Activated CD4-positive, alpha-beta T cell treated with anti-CD3 and anti-CD28 coated beads, Interleukin-2, amount 10 ng/mL, durations not matched to agents 24 days and 14 days (primary cell): ENCODE measurements at regions not wholly inside any gene's neighbourhood (a gene's known extent, or its start where the extent isn't known, plus 50 kb on each side); places are given as distances from the start of the nearest gene placed in this dataset.
A peak's percentile ranks its signal among the peaks of the same experiment; 100 is the strongest.

ENCODE experiments used
- DNase-seq: peaks from one replicate; pipeline ENCODE4 v3.0.0; 2022
- H3K27ac Mint-ChIP-seq: one replicate; pipeline ENCODE4 v1.8.0; 2022; ENCODE audit warnings: mild to moderate bottlenecking, mixed read lengths
- H3K27me3 Mint-ChIP-seq: one replicate; pipeline ENCODE4 v1.8.0; 2022; ENCODE audit warnings: mixed read lengths
- H3K36me3 Mint-ChIP-seq: one replicate; pipeline ENCODE4 v1.8.0; 2022; ENCODE audit warnings: low read depth, mild to moderate bottlenecking, mixed read lengths
- H3K4me1 Mint-ChIP-seq: one replicate; pipeline ENCODE4 v1.8.0; 2021; ENCODE audit warnings: mixed read lengths
- H3K4me3 Mint-ChIP-seq: one replicate; pipeline ENCODE4 v1.8.0; 2022; ENCODE audit warnings: mild to moderate bottlenecking, moderate library complexity, mixed read lengths
- H3K9me3 Mint-ChIP-seq: one replicate; pipeline ENCODE4 v1.8.0; 2021; ENCODE audit warnings: mixed read lengths
- intact Hi-C: fragments of 100-400 bp; cut with micrococcal nuclease; formaldehyde crosslinking; loops from one replicate; pipeline ENCODE4 v1.15.1; 2023

- Mint-ChIP-seq H3K9me3 (no peaks in the 10 kb centered on the region), H3K27me3 (peaks cover 36% of the 10 kb centered on the region), H3K36me3 (no peaks in the 10 kb centered on the region), H3K4me3 (peak overlapping the region; percentile 79), H3K27ac (peak overlapping the region; percentile 62), H3K4me1 (peaks cover 23% of the 10 kb centered on the region)
- intact Hi-C loops: no loop called here
- peak; percentile 79 for DNase-seq
Observed at GRCh38 chr6:6811128-6812009, 222.8 kb downstream of the LY86 start.

- Mint-ChIP-seq H3K9me3 (no peaks in the 10 kb centered on the region), H3K36me3 (no peaks in the 10 kb centered on the region), H3K4me1 (peaks cover 24% of the 10 kb centered on the region), H3K4me3 (no peak overlapping the region), H3K27ac (no peak overlapping the region), H3K27me3 (peaks cover 27% of the 10 kb centered on the region)
- DNase-seq: no peak
- intact Hi-C loops: no loop called here
Observed at GRCh38 chr6:6812427-6812826, 223.9 kb downstream of the LY86 start.

- Mint-ChIP-seq H3K4me3 (no peak overlapping the region), H3K27me3 (peaks cover 19% of the 10 kb centered on the region), H3K9me3 (no peaks in the 10 kb centered on the region), H3K27ac (no peak overlapping the region), H3K4me1 (peaks cover 19% of the 10 kb centered on the region), H3K36me3 (no peaks in the 10 kb centered on the region)
- intact Hi-C loops: no loop called here
- no peak for DNase-seq
Observed at GRCh38 chr6:6815732-6816131, 227.2 kb downstream of the LY86 start.

- Mint-ChIP-seq H3K9me3 (no peaks in the 10 kb centered on the region), H3K4me1 (peaks cover 9% of the 10 kb centered on the region), H3K36me3 (no peaks in the 10 kb centered on the region), H3K27me3 (peaks cover 19% of the 10 kb centered on the region), H3K4me3 (no peak overlapping the region), H3K27ac (no peak overlapping the region)
- intact Hi-C loops: no loop called here
- DNase-seq: no peak
Observed at GRCh38 chr6:6816716-6817115, 228.2 kb downstream of the LY86 start.

GRCh38 chr6:6818078-6818639 lies 229.6 kb downstream of the LY86 start:
- intact Hi-C loops: no loop called here
- peaks cover 22% of the 10 kb centered on the region for H3K27me3 Mint-ChIP-seq
- H3K4me3 Mint-ChIP-seq: no peak overlapping the region
- H3K27ac Mint-ChIP-seq: no peak overlapping the region
- DNase-seq: no peak
- H3K4me1 Mint-ChIP-seq: peaks cover 4% of the 10 kb centered on the region
- H3K9me3 Mint-ChIP-seq: no peaks in the 10 kb centered on the region
- no peaks in the 10 kb centered on the region for H3K36me3 Mint-ChIP-seq

- no peaks in the 10 kb centered on the region for H3K9me3 Mint-ChIP-seq
- no peak overlapping the region for H3K4me3 Mint-ChIP-seq
- intact Hi-C loops: no loop called here
- no peak overlapping the region for H3K27ac Mint-ChIP-seq
- DNase-seq: no peak
- peaks cover 30% of the 10 kb centered on the region for H3K27me3 Mint-ChIP-seq
- peaks cover 14% of the 10 kb centered on the region for H3K4me1 Mint-ChIP-seq
- no peaks in the 10 kb centered on the region for H3K36me3 Mint-ChIP-seq
Observed at GRCh38 chr6:6820641-6821238, 232.2 kb downstream of the LY86 start.

- intact Hi-C loops: no loop called here
- H3K9me3 Mint-ChIP-seq: no peaks in the 10 kb centered on the region
- peaks cover 30% of the 10 kb centered on the region for H3K27me3 Mint-ChIP-seq
Observed at GRCh38 chr6:6821639-6822261, 233.2 kb downstream of the LY86 start.

GRCh38 chr6:6823030-6823429 lies 234.5 kb downstream of the LY86 start:
- H3K27ac Mint-ChIP-seq: no peak overlapping the region

More at GRCh38 chr6:6821639-6822261, 233.2 kb downstream of the LY86 start:
- DNase-seq: no peak
- peaks cover 12% of the 10 kb centered on the region for H3K4me1 Mint-ChIP-seq
- H3K4me3 Mint-ChIP-seq: no peak overlapping the region
- H3K27ac Mint-ChIP-seq: no peak overlapping the region
- no peaks in the 10 kb centered on the region for H3K36me3 Mint-ChIP-seq

GRCh38 chr6:6823568-6824224 lies 235.2 kb downstream of the LY86 start:
- H3K27ac Mint-ChIP-seq: no peak overlapping the region
- peaks cover 14% of the 10 kb centered on the region for H3K4me1 Mint-ChIP-seq
- H3K9me3 Mint-ChIP-seq: no peaks in the 10 kb centered on the region
- no peak for DNase-seq
- intact Hi-C loops: no loop called here
- H3K4me3 Mint-ChIP-seq: no peak overlapping the region
- H3K27me3 Mint-ChIP-seq: peaks cover 33% of the 10 kb centered on the region
- H3K36me3 Mint-ChIP-seq: no peaks in the 10 kb centered on the region

More at GRCh38 chr6:6823030-6823429, 234.5 kb downstream of the LY86 start:
- H3K27me3 Mint-ChIP-seq: peaks cover 31% of the 10 kb centered on the region
- H3K36me3 Mint-ChIP-seq: no peaks in the 10 kb centered on the region
- no peak for DNase-seq
- no peaks in the 10 kb centered on the region for H3K9me3 Mint-ChIP-seq
- peaks cover 14% of the 10 kb centered on the region for H3K4me1 Mint-ChIP-seq
- no peak overlapping the region for H3K4me3 Mint-ChIP-seq
- intact Hi-C loops: no loop called here

GRCh38 chr6:6824381-6824780 lies 235.9 kb downstream of the LY86 start:
- Mint-ChIP-seq H3K27ac (no peak overlapping the region), H3K4me1 (peaks cover 14% of the 10 kb centered on the region), H3K36me3 (no peaks in the 10 kb centered on the region), H3K9me3 (no peaks in the 10 kb centered on the region), H3K4me3 (no peak overlapping the region), H3K27me3 (peaks cover 30% of the 10 kb centered on the region)
- DNase-seq: no peak
- intact Hi-C loops: no loop called here

- no peak overlapping the region for H3K27ac Mint-ChIP-seq
- H3K27me3 Mint-ChIP-seq: peaks cover 29% of the 10 kb centered on the region
- no peak for DNase-seq
- peaks cover 14% of the 10 kb centered on the region for H3K4me1 Mint-ChIP-seq
- no peaks in the 10 kb centered on the region for H3K9me3 Mint-ChIP-seq
- H3K36me3 Mint-ChIP-seq: no peaks in the 10 kb centered on the region
- intact Hi-C loops: no loop called here
- H3K4me3 Mint-ChIP-seq: no peak overlapping the region
Observed at GRCh38 chr6:6825193-6825784, 236.8 kb downstream of the LY86 start.

- H3K9me3 Mint-ChIP-seq: no peaks in the 10 kb centered on the region
- H3K4me3 Mint-ChIP-seq: no peak overlapping the region
Observed at GRCh38 chr6:6826095-6826901, 237.8 kb downstream of the LY86 start.

GRCh38 chr6:6826961-6827360 lies 238.4 kb downstream of the LY86 start:
- H3K4me3 Mint-ChIP-seq: no peak overlapping the region
- no peak for DNase-seq
- H3K9me3 Mint-ChIP-seq: no peaks in the 10 kb centered on the region
- intact Hi-C loops: no loop called here
- no peak overlapping the region for H3K27ac Mint-ChIP-seq
- H3K36me3 Mint-ChIP-seq: no peaks in the 10 kb centered on the region
- H3K27me3 Mint-ChIP-seq: peaks cover 38% of the 10 kb centered on the region
- H3K4me1 Mint-ChIP-seq: peaks cover 14% of the 10 kb centered on the region

More at GRCh38 chr6:6826095-6826901, 237.8 kb downstream of the LY86 start:
- Mint-ChIP-seq H3K27ac (no peak overlapping the region), H3K27me3 (peaks cover 33% of the 10 kb centered on the region), H3K36me3 (no peaks in the 10 kb centered on the region), H3K4me1 (peaks cover 14% of the 10 kb centered on the region)
- peak; percentile 62 for DNase-seq
- intact Hi-C loops: no loop called here
